ENCODE measurements at regions not wholly inside any gene's neighbourhood (a gene's known extent, or its start where the extent isn't known, plus 50 kb on each side); places are given as distances from the start of the nearest gene placed in this dataset.
"Not testable (repeated sequence)": the region's sequence is repeated elsewhere in the genome, so short reads cannot be mapped to it uniquely, and the experiment has no call there.

DNA sequence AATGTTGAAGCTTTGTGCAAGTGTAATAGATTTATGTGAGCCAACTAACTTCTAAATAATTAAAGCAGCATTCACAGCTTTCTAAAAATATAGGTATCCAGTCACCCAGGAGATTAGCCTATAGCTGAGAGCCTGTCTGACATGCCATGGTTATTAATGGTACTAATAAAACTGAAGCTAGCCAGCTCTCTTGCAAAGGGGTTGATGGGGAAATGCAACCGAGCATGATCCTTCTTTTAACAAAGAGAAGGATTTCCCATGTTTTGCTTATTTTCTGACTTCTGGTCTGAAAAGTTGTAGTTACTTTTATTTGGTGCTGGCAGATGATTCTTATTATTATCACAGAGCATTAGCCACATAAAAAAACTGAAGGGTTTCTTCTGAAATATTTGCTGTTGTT is 488.7 kb upstream of the CYLC2 start:
- no peak for DNase-seq (ENCODE audit: low spot score)

DNA sequence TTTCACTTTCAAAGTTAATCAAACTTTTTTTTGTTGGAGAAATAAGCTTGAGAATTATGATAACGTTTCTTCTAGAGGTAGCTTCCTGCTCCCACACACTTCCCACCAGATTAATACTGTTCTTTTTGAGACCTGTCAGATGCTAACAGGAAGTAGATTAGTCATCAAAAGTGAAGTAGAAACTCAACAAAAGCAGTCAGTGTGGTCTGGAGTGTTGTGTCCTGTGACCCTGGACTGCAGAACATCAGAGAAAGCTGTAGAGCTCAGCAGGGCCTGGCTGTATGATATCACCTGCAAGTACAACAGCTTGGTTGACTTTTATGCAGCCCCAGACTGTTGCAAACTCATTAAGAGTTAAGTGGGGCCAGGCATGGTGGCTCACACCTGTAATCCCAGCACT is 495.7 kb upstream of the CYLC2 start:
- no peak for DNase-seq (ENCODE audit: low spot score)

DNA sequence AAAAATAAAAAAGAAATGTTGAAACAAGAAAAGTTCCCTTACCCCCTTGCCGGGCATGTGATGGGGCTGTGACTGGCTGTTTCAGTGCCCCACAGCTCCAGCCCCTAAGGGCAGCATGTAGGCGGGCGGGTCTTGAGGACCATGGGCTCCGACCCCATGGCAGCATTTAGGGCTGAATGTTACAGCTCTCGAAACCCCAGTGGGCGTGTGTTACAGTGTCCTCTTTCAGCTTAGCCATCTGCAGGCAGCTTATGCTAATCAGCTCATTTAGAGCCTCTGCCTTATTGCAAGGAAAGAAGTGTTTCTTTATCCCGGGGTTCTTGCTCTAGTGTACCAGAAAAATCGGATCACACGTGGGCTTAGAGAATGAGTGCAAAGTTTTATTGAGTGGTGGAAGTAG is 497.4 kb upstream of the CYLC2 start:
- no peak for DNase-seq (ENCODE audit: low spot score)

DNA sequence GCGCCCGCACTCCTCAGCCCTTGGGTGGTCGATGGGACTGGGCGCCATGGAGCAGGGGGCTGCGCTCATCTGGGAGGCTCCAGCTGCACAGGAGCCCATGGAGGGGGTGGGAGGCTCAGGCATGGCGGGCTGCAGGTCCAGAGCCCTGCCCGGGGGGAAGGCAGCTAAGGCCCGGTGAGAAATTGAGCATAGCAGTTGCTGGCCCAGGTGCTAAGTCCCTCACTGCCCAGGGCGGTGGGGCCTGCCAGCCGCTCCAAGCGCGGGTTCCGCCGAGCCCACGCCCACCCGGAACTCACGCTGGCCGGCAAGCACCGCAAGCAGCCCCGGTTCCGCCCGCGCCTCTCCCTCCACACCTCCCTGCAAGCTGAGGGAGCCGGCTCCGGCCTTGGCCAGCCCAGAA is 508.2 kb upstream of the CYLC2 start:
- DNase-seq (ENCODE audit: low spot score) = not testable (repeated sequence)

DNA sequence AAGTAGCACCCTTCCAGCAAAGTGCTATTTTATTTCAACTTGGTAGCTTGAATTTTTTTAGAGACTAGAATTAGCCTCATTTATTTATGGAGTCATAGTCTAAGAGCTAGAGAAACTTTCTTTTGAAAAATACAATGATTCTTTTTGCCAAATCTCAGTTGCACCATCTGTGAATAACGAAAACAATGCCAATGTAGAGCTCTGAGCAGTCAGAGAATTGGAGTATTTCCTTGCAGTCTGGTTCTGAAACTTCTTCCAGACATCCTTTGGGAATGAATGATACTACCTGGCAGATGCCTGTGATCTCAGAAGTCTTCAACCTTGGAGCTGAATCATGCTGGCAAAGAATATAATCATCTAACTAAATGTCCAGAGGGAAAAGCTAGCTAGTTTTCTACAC is 511.5 kb upstream of the CYLC2 start:
- peak; percentile 4 for DNase-seq (ENCODE audit: low spot score)

DNA sequence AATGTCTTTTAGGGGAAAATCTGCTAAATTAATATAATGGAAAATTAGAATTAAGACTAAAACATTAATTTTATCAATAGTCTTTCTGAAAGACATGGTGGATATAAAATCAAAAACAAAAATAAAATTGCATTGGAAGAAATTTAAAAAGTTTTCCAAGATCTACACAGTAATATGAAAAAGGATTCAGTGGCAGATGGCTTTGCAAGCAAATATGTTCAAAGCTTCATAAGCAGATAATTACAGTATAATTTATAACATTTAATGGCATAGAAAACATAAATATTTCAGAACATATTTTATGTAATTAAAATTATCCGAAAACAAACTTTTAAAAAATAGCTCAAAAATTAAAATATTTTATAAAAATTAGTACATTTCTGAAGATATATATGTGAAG is 512.4 kb upstream of the CYLC2 start:
- DNase-seq (ENCODE audit: low spot score) = no peak

DNA sequence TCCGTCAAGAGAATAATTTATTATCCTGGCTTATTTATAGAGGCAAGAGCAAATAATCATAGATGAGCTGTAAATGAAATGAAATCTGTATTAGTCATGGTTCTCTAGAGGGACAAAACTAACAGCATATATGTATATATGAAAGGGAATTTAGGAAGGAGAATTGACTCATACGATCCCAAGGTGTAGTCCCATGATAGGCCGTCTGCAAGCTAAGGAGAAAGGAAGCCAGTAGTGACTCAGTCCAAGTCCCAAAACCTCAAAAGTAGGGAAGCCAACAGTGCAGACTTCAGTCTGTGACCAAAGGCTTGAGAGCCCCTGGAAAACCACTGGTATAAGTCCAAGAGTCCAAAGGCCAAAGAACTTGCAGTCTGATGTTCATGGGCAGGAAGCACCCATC is 515.9 kb upstream of the CYLC2 start:
- DNase-seq (ENCODE audit: low spot score) = no peak

DNA sequence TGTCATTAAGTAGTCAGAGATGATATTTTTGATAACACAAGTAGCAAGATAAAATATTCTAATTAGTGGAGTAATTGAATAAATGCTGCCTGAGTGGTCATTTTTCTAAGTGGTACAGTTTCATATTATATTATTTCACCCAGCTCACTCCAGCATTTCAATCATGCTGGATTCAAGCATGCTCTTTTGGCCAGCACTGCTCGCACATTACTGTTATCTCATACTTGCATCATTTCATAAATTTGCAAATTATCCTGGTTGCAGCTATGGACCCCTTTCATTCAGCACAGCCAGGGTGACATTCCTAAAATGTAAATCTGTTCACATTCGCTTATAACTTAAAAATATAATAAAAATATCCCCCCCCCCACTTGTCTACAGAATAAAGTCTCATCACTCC is 520.8 kb upstream of the CYLC2 start:
- DNase-seq (ENCODE audit: low spot score) = no peak

DNA sequence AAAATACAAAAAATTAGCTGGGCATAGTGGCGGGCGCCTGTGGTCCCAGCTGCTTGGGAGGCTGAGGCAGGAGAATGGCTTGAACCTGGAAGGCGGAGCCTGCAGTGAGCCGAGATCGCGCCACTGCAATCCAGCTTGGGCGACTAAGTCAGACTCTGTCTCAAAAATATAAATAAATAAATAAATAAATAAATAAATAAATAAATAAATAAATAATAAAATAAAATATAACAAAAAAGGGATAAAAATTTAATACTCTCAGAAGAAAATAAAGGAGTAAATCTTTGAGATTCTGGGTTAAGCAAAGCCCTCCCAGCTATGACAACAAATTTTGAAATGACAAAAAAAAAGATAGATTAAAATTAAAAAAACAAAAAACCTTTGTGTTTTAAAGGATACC is 525.7 kb upstream of the CYLC2 start:
- not testable (repeated sequence) for DNase-seq (ENCODE audit: low spot score)

DNA sequence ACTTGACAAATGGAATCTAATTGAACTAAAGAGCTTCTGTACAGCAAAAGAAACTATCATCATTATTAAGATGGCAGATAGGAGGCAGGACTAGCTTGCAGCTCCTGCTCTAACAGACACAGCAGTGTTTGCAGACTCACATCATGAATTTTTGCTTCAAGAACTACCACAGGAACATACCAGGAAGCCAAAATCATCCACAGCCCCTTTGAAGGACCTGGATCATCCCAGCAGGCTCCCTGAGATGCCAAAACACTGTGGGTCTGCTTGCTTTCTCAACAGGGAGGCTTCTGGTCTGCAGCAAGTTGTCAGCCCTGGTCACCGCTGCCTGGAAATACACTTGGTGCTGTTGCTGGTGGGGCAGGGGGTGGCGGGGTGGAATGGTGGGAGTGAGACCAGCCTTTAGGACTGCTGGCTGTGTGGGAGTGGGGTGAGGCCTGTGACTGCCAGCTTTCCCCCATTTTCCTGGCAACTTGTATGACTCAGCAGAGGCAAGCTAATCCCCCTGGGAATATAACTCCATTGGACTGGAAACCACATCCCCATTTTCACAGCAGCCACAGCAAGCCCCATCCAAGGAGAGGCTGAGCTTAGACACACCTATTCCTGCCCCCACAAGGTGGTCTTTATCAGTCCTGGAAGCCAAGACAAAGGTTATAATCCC is 533.8 kb upstream of the CYLC2 start:
- no peak for DNase-seq (ENCODE audit: low spot score)

DNA sequence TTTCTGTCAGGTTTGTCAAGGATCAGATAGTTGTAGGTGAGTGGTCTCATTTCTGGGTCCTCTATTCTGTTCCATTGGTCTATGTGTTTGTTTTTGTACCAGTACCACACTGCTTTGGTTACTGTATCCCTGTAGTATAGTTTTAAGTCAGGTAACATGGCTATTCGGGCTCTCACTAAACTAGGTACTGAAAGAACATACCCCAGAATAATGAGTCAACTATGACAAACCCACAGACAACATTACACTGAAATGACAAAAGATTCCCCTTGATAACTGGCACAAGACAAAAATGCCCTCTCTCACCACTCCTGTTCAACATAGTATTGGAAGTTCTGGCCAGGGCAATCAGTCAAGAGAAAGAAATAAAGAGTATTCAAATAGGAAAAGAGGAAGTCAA is 535.3 kb upstream of the CYLC2 start:
- no peak for DNase-seq (ENCODE audit: low spot score)

DNA sequence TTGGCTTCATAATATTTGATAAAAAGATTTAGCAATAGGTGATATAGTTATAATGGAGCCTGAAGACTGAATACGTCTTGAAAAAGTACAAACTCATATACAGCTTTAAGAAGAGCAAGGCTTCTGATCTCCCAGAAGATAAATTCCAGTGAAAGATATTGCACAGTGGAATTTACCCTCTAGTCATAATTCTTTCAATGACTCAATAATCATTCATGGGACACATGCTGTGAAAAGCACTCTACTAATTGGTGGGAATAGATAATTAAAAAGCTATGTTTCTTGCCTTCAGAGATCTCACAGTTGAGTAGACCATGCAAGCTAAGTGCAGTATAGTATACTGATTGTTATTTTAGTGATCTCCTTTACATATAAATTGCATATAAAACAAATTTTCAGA is 538.6 kb upstream of the CYLC2 start:
- no peak for DNase-seq (ENCODE audit: low spot score)

DNA sequence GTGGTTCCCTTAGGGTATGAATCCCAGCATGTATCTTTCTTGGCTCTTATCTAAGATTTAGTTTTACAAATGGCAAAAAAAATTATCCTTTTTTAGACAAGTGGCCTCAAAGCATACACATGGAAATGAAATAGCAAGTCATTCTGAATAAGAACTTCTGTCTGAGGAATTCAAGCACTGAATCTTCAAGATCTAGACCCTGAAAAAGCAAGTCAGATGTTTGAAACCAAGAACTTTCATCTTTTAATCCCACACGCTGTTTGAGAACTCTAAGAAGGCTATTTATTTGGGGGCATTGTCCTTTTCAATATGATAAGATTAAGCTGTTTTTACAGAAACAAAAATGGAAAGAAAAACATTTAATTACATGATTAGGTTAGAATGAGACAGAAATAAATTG is 549.2 kb upstream of the CYLC2 start:
- no peak for DNase-seq (ENCODE audit: low spot score)

DNA sequence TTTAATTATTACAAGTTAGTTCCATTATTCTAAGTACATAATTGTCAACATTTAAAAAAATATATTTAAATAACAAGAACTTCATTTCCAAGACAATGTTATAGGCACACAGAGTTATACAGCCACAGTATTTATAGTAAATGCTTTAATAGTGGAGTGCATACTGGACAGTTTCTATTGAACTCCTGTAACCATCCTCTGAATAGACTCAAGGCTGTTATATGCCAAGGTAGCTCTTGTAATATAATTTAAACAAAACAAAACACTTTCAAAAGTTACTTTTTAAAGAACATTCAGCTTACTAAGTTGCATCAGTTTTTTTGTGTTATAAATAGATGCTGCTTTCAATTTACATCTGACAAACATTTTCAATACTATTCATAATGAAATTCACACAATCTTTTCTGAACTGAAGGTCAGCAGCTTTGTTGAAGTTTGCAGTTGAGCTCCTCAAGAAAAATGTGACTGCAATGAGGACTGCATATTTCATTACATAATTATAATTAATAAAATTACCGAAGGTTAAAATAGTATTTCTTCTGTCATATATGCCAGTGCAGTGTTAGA is 549.9 kb upstream of the CYLC2 start:
- DNase-seq (ENCODE audit: low spot score) = no peak

DNA sequence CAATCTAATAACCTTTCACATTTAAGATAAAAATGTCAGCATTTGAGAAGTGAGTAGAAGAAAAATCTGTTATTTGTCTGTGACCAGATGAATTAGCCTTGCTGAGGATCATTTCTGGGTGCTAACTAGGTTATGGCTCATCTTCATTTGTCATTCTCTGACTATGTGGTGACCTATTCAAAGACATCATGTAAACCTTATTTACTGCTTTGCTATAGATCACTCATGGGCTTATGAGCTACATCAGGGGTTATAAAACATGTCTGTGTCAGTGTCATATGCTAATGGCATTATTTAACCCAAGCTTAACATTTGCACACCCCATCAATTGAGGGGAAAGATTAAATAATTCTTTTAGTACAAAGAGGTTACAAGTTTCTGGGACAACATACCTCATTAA is 555.5 kb upstream of the CYLC2 start:
- DNase-seq (ENCODE audit: low spot score) = no peak

DNA sequence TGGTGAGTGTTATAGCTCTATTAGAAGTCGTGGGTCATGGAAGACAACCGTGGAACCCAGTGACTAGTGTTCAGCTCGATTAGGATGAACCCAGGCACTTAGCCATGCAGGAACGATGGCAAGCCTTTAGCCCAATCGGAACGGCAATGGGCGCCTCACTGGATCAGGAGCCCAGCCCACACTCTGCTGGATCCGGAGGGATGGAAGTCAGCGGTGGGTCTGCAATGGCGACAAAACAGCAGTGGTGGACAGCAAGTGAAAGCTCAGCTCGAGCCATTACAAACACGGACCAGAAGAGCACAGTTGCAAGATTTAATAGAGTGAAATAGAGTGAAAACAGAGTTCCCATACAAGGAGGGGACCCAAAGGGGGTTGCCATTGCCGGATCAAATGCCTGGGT is 558.5 kb upstream of the CYLC2 start:
- DNase-seq (ENCODE audit: low spot score) = not testable (repeated sequence)

DNA sequence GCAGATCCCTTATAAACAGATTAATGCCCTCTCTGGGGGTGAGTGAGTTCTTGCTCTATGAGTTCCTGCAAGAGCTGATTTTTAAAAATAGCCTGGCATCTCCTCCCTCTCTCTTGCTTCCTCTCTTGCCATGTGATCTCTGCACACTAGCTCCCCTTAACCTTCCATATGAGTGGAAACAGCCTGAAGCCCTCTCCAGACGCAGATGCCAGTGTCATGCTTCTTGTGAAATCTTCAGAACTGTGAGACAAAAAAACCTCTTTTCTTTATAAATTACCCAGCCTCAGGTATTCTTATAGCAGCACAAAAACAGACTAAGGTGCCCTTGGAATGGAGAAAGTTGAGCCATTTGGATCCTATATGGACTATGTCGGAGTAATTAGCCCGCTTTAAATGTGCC is 559.7 kb upstream of the CYLC2 start:
- no peak for DNase-seq (ENCODE audit: low spot score)

DNA sequence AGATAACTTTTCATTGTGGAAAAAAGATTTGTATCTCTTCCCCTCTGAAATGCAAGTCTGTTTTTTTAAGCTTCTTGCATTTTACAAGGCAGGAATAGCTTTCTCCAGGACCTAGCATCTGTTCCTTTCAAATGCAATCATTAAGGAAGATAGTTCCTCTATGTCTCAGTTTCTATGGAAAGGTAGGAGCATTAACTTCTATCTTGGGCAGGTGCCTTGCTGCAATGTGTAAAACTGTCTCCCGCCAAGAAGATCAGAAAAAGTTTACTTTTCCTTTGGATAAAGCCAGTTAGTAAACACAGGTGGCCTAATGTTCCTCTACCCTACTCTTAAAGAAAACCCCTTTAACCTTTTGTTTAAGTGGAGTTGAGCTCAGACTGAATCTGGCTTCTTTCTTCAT is 560.6 kb upstream of the CYLC2 start:
- DNase-seq (ENCODE audit: low spot score) = no peak

DNA sequence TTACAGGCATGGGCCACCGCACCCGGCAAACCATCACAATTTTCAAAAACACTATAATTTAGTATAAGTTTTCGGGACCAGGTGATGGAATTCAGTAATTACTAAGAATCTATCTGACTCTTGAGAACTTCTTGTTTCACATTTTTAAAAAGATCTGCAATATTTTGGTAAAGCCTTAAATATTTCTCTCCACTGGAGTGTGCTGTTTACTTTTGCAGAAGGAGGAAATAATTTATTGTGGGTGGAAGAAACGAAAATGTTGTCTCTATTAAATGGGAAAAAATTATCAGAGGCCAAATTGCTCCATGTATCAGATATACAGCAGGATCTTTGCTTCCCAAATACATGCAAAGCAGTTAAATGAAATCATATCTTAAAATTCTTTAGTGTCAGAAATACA is 566.8 kb upstream of the CYLC2 start:
- no peak for DNase-seq (ENCODE audit: low spot score)

DNA sequence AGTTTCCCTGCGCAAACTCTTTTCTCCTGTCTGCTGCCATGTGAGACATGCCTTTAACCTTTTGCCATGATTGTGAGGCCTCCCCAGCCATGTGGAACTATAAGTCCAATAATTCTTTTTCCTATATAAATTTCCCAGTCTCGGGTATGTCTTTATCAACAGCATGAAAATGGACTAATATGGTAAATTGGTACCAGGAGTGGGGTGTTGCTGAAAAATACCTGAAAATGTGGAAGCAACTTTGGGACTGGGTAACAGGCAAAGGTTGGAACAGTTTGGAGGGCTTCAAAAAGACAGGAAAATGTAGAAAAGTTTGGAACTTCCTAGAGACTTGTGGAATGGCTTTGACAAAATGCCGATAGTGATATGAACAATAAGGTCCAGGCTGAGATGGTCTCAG is 578.9 kb upstream of the CYLC2 start:
- DNase-seq (ENCODE audit: low spot score) = not testable (repeated sequence)

DNA sequence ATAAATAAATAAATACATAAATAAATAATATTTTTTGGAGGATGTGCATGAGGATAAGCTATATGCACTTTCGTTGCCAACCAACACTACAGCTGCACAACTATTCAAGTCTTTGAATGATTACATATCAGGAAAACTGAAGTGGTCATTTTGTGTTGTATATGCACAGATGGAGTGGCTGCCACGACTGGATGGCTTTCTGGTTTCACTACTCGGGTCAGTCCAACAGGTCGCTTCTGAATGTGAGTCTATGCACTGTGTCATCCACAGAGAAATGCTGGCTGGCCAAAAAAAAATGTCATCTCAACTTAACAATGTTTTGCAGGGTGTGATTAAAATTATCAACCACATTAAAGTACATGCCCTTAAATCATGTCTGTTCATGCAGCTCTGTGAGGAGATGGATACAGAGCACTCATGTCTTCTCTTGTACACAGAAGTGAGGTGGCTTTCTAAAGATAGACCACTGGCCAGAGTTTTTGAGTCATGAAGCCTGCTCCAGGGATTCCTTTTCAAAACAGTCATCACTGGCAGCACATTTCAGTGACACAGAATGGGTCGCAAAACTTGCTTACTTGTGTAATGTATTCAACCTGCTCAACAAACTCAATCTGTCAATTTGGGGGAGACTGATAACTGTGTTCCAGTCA is 589.8 kb upstream of the CYLC2 start:
- no peak for DNase-seq (ENCODE audit: low spot score)

DNA sequence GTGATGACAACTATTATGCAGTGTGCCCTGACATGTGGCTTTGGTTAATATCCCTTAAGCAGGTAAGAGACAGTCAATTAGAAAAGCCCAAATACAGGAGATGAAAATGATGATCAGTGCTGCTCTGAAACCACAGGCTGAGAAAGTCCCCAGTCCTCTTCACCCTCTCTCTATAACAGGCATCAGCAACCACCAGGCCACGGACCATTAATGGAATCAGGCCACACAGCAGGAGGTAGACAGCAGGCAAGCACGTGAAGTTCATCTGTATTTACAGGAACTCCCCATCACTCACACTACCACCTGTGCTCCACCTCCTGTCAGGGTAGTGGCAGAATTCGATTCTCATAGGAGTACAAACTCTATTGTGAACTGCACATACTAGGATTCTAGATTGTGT is 591.6 kb upstream of the CYLC2 start:
- DNase-seq (ENCODE audit: low spot score) = no peak

DNA sequence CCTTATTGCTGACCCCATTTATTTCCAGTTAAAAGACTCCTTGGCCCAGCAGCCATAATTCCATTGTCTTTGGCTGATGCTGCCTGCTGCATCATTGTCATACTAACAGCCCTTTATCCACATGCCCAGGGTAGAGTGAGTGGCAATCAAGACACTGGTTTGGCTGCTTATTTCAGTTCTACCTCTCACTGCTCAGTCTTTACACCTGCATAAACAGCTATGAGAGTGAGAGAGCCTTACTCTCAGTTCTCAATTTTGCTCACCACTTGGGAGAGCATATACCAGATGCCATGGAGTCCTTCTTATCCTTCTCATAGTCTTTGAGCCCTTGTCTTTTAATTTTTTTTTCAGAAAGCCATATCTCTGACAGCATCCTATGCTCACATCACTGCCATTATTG is 596.9 kb upstream of the CYLC2 start:
- DNase-seq (ENCODE audit: low spot score) = no peak

DNA sequence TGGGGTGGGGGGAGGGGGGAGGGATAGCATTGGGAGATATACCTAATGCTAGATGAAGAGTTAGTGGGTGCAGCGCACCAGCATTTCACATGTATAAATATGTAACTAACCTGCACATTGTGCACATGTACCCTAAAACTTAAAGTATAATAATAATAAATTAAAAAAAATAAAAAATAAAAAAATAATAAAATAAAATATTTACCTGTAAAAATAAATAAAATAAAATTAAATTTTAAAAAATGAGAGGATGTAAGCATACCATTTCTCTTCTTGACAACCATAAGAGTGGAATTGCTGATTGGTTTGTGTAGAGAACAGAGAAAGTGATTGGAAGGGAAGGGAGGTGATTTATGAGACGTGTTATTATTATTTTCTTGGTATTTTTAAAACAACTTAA is 609.5 kb upstream of the CYLC2 start:
- not testable (repeated sequence) for DNase-seq (ENCODE audit: low spot score)
